HG03135 (cell line): ENCODE measurements at regions not wholly inside any gene's neighbourhood (a gene's known extent, or its start where the extent isn't known, plus 50 kb on each side); places are given as distances from the start of the nearest gene placed in this dataset.

Experiments
- ATAC-seq: cut with Tn5 transposase; IDR thresholded peaks from one replicate; pipeline ENCODE4 v1.9.1; 2021; ENCODE audit warnings: mild to moderate bottlenecking, moderate library complexity; ENCODE audit not compliant: unreplicated experiment

DNA sequence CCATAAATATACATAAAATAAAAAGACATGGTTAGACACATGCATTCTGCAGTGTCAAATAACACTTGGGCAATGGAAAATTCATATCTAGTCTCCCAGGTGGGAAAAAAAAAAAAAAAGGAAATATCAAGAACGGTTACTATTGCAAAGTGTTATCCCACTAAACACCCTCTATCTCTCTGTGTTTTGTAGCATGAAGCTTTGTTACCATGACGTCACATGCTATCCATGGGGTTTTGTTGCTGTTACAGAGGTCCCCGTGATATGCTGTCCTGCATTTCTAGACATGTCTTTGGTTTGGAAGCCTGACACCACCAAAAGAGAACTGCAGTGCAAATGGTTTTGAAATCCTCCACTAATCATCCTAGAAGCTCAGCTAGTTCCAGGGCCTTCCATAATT is 50.7 kb upstream of the TLR3 start:
- ATAC-seq: no peak

DNA sequence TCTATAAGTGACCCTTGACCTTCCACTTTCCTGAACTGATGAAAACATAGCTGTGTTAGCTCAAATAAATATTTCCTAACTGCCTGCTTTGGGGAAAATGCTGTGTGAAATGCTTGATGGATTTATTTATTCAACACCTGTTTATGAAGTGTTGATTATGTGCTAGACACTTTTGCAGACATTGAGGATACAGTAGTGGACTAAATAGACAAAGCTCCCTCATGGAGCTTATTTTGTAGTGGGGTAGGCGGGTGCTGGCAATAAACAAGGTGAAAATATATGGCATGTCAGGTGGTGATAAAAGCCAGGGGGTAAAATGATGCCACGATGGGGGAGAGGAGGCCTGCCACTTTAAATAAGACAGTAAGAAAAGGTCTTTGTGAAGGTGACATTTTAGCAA is 50.2 kb upstream of the TLR3 start:
- ATAC-seq: no peak
